ENCODE measurements at regions not wholly inside any gene's neighbourhood (a gene's known extent, or its start where the extent isn't known, plus 50 kb on each side); places are given as distances from the start of the nearest gene placed in this dataset.

DNA sequence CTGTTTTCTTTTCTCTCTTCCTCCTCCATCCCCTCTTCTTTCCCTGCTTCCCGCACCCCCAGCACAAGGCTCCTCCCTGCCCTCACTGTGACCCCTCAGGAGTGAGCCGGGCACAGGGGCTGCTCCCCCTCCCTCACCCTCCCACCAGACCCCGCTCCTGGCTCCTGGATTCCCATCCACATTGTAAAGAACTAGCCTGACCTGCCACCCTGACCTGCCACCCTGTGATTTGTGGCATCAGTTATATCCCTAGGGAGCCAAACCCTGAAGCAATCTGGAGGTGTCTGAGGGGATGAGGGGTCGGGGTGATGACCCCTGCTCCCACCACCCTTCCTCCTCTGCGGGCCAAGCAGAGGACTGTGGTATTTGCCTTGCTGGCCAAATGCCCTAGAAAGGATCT lies 98.0 kb upstream of the LHX1 start:
- H3K36me3 Mint-ChIP-seq (ENCODE audit: insufficient read depth, unreplicated experiment), result no peaks in the 10 kb centered on the region

DNA sequence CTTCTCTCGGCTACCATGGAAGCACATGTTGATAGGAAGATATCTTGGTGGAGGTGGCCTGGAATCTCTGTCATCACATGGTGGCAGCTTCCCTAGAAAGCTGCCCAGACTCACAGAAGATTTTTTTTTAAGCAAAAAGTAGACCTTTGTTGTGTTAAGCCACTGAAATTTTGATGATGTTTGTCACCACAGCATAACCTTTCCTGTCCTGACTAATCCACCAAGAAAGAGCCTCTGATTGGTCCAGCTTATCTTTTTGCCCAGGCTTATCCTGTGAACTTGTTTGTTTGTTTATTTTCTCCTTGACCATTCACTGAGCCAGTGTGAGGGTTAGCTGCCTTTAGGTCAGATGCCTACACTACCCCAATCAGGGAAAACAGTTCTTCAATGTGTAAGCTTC lies 96.5 kb upstream of the LHX1 start:
- BruUV-seq (replicated peaks), result no TSS peak
- intact Hi-C loops (cut with micrococcal nuclease; ENCODE audit: unreplicated experiment), result no loop called here
- Mint-ChIP-seq H3K36me3 (ENCODE audit: insufficient read depth, unreplicated experiment) (no peaks in the 10 kb centered on the region), H3K27ac (ENCODE audit: unreplicated experiment) (no peak overlapping the region), H3K4me3 (ENCODE audit: low read depth, unreplicated experiment) (no peak overlapping the region), H3K27me3 (ENCODE audit: unreplicated experiment) (peaks cover 85% of the 10 kb centered on the region), H3K4me1 (ENCODE audit: low read depth, unreplicated experiment) (no peaks in the 10 kb centered on the region), H3K9me3 (ENCODE audit: low read depth, unreplicated experiment) (peaks cover 3% of the 10 kb centered on the region)
- CTCF ChIA-PET, result interaction anchor here (0.7 to 1.5 kb wide), 6 partner anchors 9 to 141 kb away, joined by 3 to 5 read pairs (median 4); no protein-coding TSS in a partner anchor
- TF ChIP-seq, protein P1, sequence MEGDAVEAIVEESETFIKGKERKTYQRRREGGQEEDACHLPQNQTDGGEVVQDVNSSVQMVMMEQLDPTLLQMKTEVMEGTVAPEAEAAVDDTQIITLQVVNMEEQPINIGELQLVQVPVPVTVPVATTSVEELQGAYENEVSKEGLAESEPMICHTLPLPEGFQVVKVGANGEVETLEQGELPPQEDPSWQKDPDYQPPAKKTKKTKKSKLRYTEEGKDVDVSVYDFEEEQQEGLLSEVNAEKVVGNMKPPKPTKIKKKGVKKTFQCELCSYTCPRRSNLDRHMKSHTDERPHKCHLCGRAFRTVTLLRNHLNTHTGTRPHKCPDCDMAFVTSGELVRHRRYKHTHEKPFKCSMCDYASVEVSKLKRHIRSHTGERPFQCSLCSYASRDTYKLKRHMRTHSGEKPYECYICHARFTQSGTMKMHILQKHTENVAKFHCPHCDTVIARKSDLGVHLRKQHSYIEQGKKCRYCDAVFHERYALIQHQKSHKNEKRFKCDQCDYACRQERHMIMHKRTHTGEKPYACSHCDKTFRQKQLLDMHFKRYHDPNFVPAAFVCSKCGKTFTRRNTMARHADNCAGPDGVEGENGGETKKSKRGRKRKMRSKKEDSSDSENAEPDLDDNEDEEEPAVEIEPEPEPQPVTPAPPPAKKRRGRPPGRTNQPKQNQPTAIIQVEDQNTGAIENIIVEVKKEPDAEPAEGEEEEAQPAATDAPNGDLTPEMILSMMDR (IDR thresholded peaks at IDR 0.05; ENCODE audit: unreplicated experiment), result no peak
- no peak for DNase-seq

More for the DNA sequence above, 98.0 kb upstream of the LHX1 start:
- intact Hi-C loops (cut with micrococcal nuclease; ENCODE audit: unreplicated experiment), result no loop called here
- no peak for DNase-seq
- H3K4me1 Mint-ChIP-seq (ENCODE audit: low read depth, unreplicated experiment), result no peaks in the 10 kb centered on the region
- BruUV-seq (replicated peaks), result no TSS peak
- no peak overlapping the region for H3K27ac Mint-ChIP-seq (ENCODE audit: unreplicated experiment)
- H3K27me3 Mint-ChIP-seq (ENCODE audit: unreplicated experiment), result peaks cover 83% of the 10 kb centered on the region
- peaks cover 7% of the 10 kb centered on the region for H3K9me3 Mint-ChIP-seq (ENCODE audit: low read depth, unreplicated experiment)
- TF ChIP-seq, protein P1 (IDR thresholded peaks at IDR 0.05; ENCODE audit: unreplicated experiment), result no peak
- CTCF ChIA-PET, result no interaction called here
- H3K4me3 Mint-ChIP-seq (ENCODE audit: low read depth, unreplicated experiment), result no peak overlapping the region

DNA sequence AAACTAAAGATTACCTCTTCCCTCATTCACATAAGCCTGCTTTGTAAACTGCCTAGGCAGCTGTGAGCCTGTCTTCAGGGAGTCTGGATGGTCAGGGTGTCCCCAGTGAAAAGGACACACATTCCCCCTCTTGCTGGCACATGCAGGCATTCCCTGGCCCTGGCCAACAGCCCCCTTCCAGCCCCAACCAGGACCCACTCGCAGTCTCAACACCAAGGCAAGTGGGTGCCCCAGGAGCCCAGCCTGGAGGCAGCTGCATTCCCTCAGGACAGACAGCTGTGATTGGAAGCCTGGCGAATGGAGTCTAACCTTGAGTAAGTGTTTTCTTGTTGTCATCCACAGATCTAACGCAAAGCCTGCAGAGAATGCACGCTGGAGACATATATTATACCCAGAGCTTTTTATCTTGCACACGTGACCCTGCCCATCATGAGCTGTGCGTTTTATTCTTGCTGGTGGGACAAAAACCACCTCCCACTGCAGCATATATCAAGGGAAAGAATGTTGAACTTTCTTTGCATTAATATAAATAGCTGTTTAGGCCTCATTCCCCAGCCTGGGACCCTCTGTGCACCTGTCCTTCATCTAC lies 95.0 kb upstream of the LHX1 start:
- BruUV-seq (replicated peaks), result no TSS peak
- H3K27me3 Mint-ChIP-seq (ENCODE audit: unreplicated experiment), result peaks cover 89% of the 10 kb centered on the region
- H3K27ac Mint-ChIP-seq (ENCODE audit: unreplicated experiment), result no peak overlapping the region
- no peaks in the 10 kb centered on the region for H3K4me1 Mint-ChIP-seq (ENCODE audit: low read depth, unreplicated experiment)
- TF ChIP-seq, protein P1 (IDR thresholded peaks at IDR 0.05; ENCODE audit: unreplicated experiment), result no peak
- H3K9me3 Mint-ChIP-seq (ENCODE audit: low read depth, unreplicated experiment), result peaks cover 3% of the 10 kb centered on the region
- CTCF ChIA-PET, result interaction anchor here (0.9 kb wide), 1 partner anchor 17 kb away, joined by 3 read pairs; no protein-coding TSS in a partner anchor
- no peak for DNase-seq
- intact Hi-C loops (cut with micrococcal nuclease; ENCODE audit: unreplicated experiment), result no loop called here
- H3K4me3 Mint-ChIP-seq (ENCODE audit: low read depth, unreplicated experiment), result no peak overlapping the region
- H3K36me3 Mint-ChIP-seq (ENCODE audit: insufficient read depth, unreplicated experiment), result no peaks in the 10 kb centered on the region

GRCh38 chr17:36842963-36843558 lies 94.2 kb upstream of the LHX1 start:
- no TSS peak for BruUV-seq (replicated peaks)
- Mint-ChIP-seq H3K9me3 (ENCODE audit: low read depth, unreplicated experiment) (peaks cover 3% of the 10 kb centered on the region), H3K4me3 (ENCODE audit: low read depth, unreplicated experiment) (no peak overlapping the region), H3K4me1 (ENCODE audit: low read depth, unreplicated experiment) (no peaks in the 10 kb centered on the region), H3K27me3 (ENCODE audit: unreplicated experiment) (peaks cover 81% of the 10 kb centered on the region), H3K36me3 (ENCODE audit: insufficient read depth, unreplicated experiment) (no peaks in the 10 kb centered on the region), H3K27ac (ENCODE audit: unreplicated experiment) (no peak overlapping the region)
- DNase-seq, result no peak
- TF ChIP-seq, protein P1 (IDR thresholded peaks at IDR 0.05; ENCODE audit: unreplicated experiment), result no peak
- CTCF ChIA-PET, result interaction anchor here (0.9 to 1.8 kb wide), 2 partner anchors 12 to 17 kb away, joined by 3 to 8 read pairs; no protein-coding TSS in a partner anchor
- intact Hi-C loops (cut with micrococcal nuclease; ENCODE audit: unreplicated experiment), result no loop called here

All from Calu3 (cell line).